Stimulated activated naive CD8-positive, alpha-beta T cell treated with anti-CD3 and anti-CD28 coated beads, Interleukin-15, amount 100 ng/mL, for 72 hours (primary cell): ENCODE measurements at regions not wholly inside any gene's neighbourhood (a gene's known extent, or its start where the extent isn't known, plus 50 kb on each side); places are given as distances from the start of the nearest gene placed in this dataset.

Experiments used
- ATAC-seq: fragments of 150-1000 bp; cut with Tn5 transposase; 2 replicates; pipeline ENCODE4 v1.10.0; 2021; ENCODE audit warnings: mild to moderate bottlenecking, moderate library complexity
- DNase-seq, 2 donors: peaks; one replicate each; pipeline ENCODE4 v3.0.0; 2021 to 2022
- H3K27ac Mint-ChIP-seq, 2 donors: one replicate each; pipeline ENCODE4 v1.8.0; 2022; ENCODE audit warnings: mild to moderate bottlenecking in 2 of 2, mixed read lengths in 2 of 2, moderate library complexity in 2 of 2
- H3K27me3 Mint-ChIP-seq: one replicate; pipeline ENCODE4 v1.8.0; 2022; ENCODE audit warnings: mixed read lengths
- H3K4me1 Mint-ChIP-seq: one replicate; pipeline ENCODE4 v1.8.0; 2022; ENCODE audit warnings: mild to moderate bottlenecking, mixed read lengths
- H3K4me3 Mint-ChIP-seq, 2 donors: one replicate each; pipeline ENCODE4 v1.8.0; 2022; ENCODE audit warnings: mild to moderate bottlenecking in 2 of 2, mixed read lengths in 2 of 2, moderate library complexity in 1 of 2
- H3K9me3 Mint-ChIP-seq, 2 donors: one replicate each; pipeline ENCODE4 v1.8.0; 2022; ENCODE audit warnings: mixed read lengths in 2 of 2

- Mint-ChIP-seq H3K27ac (no peak overlapping the region), H3K4me3 (no peak overlapping the region), H3K4me1 (no peaks in the 10 kb centered on the region), H3K27me3 (peaks cover 17% of the 10 kb centered on the region), H3K9me3 (peaks cover 1 to 11% of the 10 kb centered on the region in 2 donors)
- DNase-seq (no peak), ATAC-seq (no peak)
These were observed 290.5 kb downstream of the AJAP1 start for GRCh38 chr1:4944911-4945310.

- H3K27me3 Mint-ChIP-seq: peaks cover 13% of the 10 kb centered on the region
- H3K4me3 Mint-ChIP-seq: no peak overlapping the region
- ATAC-seq (no peak), DNase-seq (no peak)
- H3K4me1 Mint-ChIP-seq: no peaks in the 10 kb centered on the region
- H3K9me3 Mint-ChIP-seq: peaks cover 9 to 19% of the 10 kb centered on the region in 2 donors
- H3K27ac Mint-ChIP-seq: no peak overlapping the region
These were observed 289.7 kb downstream of the AJAP1 start for GRCh38 chr1:4944072-4944471.

GRCh38 chr1:4939266-4939665 is 284.9 kb downstream of the AJAP1 start:
- peaks cover 9 to 16% of the 10 kb centered on the region in 2 donors for H3K9me3 Mint-ChIP-seq
- no peak for ATAC-seq
- no peaks in the 10 kb centered on the region for H3K4me1 Mint-ChIP-seq
- H3K27me3 Mint-ChIP-seq: peaks cover 13% of the 10 kb centered on the region
- H3K27ac Mint-ChIP-seq: no peak overlapping the region
- H3K4me3 Mint-ChIP-seq: no peak overlapping the region
- no peak for DNase-seq

GRCh38 chr1:4937876-4938534 is 283.6 kb downstream of the AJAP1 start:
- Mint-ChIP-seq H3K27ac (no peak overlapping the region), H3K4me1 (no peaks in the 10 kb centered on the region), H3K27me3 (peaks cover 10% of the 10 kb centered on the region), H3K9me3 (peaks cover 9 to 16% of the 10 kb centered on the region in 2 donors), H3K4me3 (no peak overlapping the region)
- no peak for ATAC-seq
- DNase-seq: no peak

GRCh38 chr1:4935807-4936206 is 281.4 kb downstream of the AJAP1 start:
- Mint-ChIP-seq H3K4me3 (no peak overlapping the region), H3K4me1 (no peaks in the 10 kb centered on the region), H3K27me3 (no peaks in the 10 kb centered on the region), H3K27ac (no peak overlapping the region), H3K9me3 (peaks cover 9 to 16% of the 10 kb centered on the region in 2 donors)
- DNase-seq (no peak), ATAC-seq (no peak)

- peaks cover 7% of the 10 kb centered on the region for H3K27me3 Mint-ChIP-seq
- H3K9me3 Mint-ChIP-seq: no peaks in the 10 kb centered on the region
- ATAC-seq (no peak), DNase-seq (no peak)
- H3K4me3 Mint-ChIP-seq: no peak overlapping the region
- H3K4me1 Mint-ChIP-seq: no peaks in the 10 kb centered on the region
- H3K27ac Mint-ChIP-seq: no peak overlapping the region
These were observed 278.8 kb downstream of the AJAP1 start for GRCh38 chr1:4933232-4933631.

GRCh38 chr1:4932311-4933030 is 278.1 kb downstream of the AJAP1 start:
- Mint-ChIP-seq H3K27me3 (peaks cover 7% of the 10 kb centered on the region), H3K4me3 (no peak overlapping the region), H3K4me1 (no peaks in the 10 kb centered on the region), H3K9me3 (no peaks in the 10 kb centered on the region), H3K27ac (no peak overlapping the region)
- DNase-seq (no peak), ATAC-seq (no peak)

GRCh38 chr1:4931486-4931885 is 277.1 kb downstream of the AJAP1 start:
- Mint-ChIP-seq H3K27me3 (peaks cover 7% of the 10 kb centered on the region), H3K4me1 (no peaks in the 10 kb centered on the region), H3K9me3 (no peaks in the 10 kb centered on the region), H3K27ac (no peak overlapping the region), H3K4me3 (no peak overlapping the region)
- ATAC-seq (no peak), DNase-seq (no peak)

- no peak overlapping the region for H3K27ac Mint-ChIP-seq
- no peaks in the 10 kb centered on the region for H3K4me1 Mint-ChIP-seq
- DNase-seq (no peak), ATAC-seq (no peak)
- no peak overlapping the region for H3K4me3 Mint-ChIP-seq
- H3K27me3 Mint-ChIP-seq: peaks cover 7% of the 10 kb centered on the region
- H3K9me3 Mint-ChIP-seq: no peaks in the 10 kb centered on the region
These were observed 273.8 kb downstream of the AJAP1 start for GRCh38 chr1:4928186-4928585.

- H3K4me3 Mint-ChIP-seq: no peak overlapping the region
- H3K4me1 Mint-ChIP-seq: no peaks in the 10 kb centered on the region
- peaks cover 0 to 18% of the 10 kb centered on the region in 2 donors for H3K9me3 Mint-ChIP-seq
- ATAC-seq (no peak), DNase-seq (no peak)
- no peak overlapping the region for H3K27ac Mint-ChIP-seq
- peaks cover 19% of the 10 kb centered on the region for H3K27me3 Mint-ChIP-seq
These were observed 269.9 kb downstream of the AJAP1 start for GRCh38 chr1:4924356-4924755.

GRCh38 chr1:4916610-4917009 is 262.2 kb downstream of the AJAP1 start:
- DNase-seq (no peak), ATAC-seq (no peak)
- Mint-ChIP-seq H3K27ac (no peak overlapping the region), H3K9me3 (peaks cover 0 to 29% of the 10 kb centered on the region in 2 donors), H3K4me1 (no peaks in the 10 kb centered on the region), H3K27me3 (peaks cover 46% of the 10 kb centered on the region), H3K4me3 (no peak overlapping the region)

- Mint-ChIP-seq H3K9me3 (peaks cover 0 to 19% of the 10 kb centered on the region in 2 donors), H3K27ac (peak overlapping the region in 1 of 2 donors; percentile 4), H3K4me1 (no peaks in the 10 kb centered on the region), H3K27me3 (peaks cover 39% of the 10 kb centered on the region), H3K4me3 (no peak overlapping the region)
- ATAC-seq (no peak), DNase-seq (no peak)
These were observed 260.7 kb downstream of the AJAP1 start for GRCh38 chr1:4915154-4915553.

- Mint-ChIP-seq H3K4me1 (no peaks in the 10 kb centered on the region), H3K27ac (no peak overlapping the region), H3K9me3 (peaks cover 12 to 17% of the 10 kb centered on the region in 2 donors)
These were observed 254.1 kb downstream of the AJAP1 start for GRCh38 chr1:4908486-4908885.

GRCh38 chr1:4894566-4894965 is 240.2 kb downstream of the AJAP1 start:
- peaks cover 8 to 25% of the 10 kb centered on the region in 2 donors for H3K9me3 Mint-ChIP-seq
- H3K27me3 Mint-ChIP-seq: peaks cover 11% of the 10 kb centered on the region
- no peak overlapping the region for H3K4me3 Mint-ChIP-seq
- no peak for DNase-seq
- no peak overlapping the region for H3K27ac Mint-ChIP-seq
- no peak for ATAC-seq
- no peaks in the 10 kb centered on the region for H3K4me1 Mint-ChIP-seq

More at GRCh38 chr1:4908486-4908885, 254.1 kb downstream of the AJAP1 start:
- Mint-ChIP-seq H3K27me3 (peaks cover 26% of the 10 kb centered on the region), H3K4me3 (no peak overlapping the region)
- ATAC-seq (no peak), DNase-seq (no peak)

- ATAC-seq (no peak), DNase-seq (no peak)
- H3K27ac Mint-ChIP-seq: no peak overlapping the region
- H3K9me3 Mint-ChIP-seq: peaks cover 0 to 11% of the 10 kb centered on the region in 2 donors
- H3K4me3 Mint-ChIP-seq: no peak overlapping the region
- peaks cover 27% of the 10 kb centered on the region for H3K27me3 Mint-ChIP-seq
- no peaks in the 10 kb centered on the region for H3K4me1 Mint-ChIP-seq
These were observed 226.2 kb downstream of the AJAP1 start for GRCh38 chr1:4880626-4881025.

- no peak overlapping the region for H3K27ac Mint-ChIP-seq
- H3K4me1 Mint-ChIP-seq: no peaks in the 10 kb centered on the region
- no peak for ATAC-seq
- H3K4me3 Mint-ChIP-seq: no peak overlapping the region
- no peaks in the 10 kb centered on the region for H3K9me3 Mint-ChIP-seq
- no peak for DNase-seq
- peaks cover 17% of the 10 kb centered on the region for H3K27me3 Mint-ChIP-seq
These were observed 223.0 kb downstream of the AJAP1 start for GRCh38 chr1:4877426-4877825.
